Epidermal melanocyte (primary cell): ENCODE measurements at regions not wholly inside any gene's neighbourhood (a gene's known extent, or its start where the extent isn't known, plus 50 kb on each side); places are given as distances from the start of the nearest gene placed in this dataset.

Experiments used
- DNase-seq: peaks from one replicate; pipeline ENCODE4 v3.0.0; 2011; ENCODE audit warnings: low spot score; ENCODE audit not compliant: insufficient read length

GRCh38 chr6:126419901-126420300, 80.0 kb downstream of the CENPW start:
- DNase-seq: no peak

GRCh38 chr6:126422912-126423311, 83.0 kb downstream of the CENPW start:
- no peak for DNase-seq

GRCh38 chr6:126427713-126428112, 87.8 kb downstream of the CENPW start:
- DNase-seq: no peak

- DNase-seq: no peak
Observed at GRCh38 chr6:126429866-126430265, 90.0 kb downstream of the CENPW start.

GRCh38 chr6:126432564-126432963, 92.6 kb downstream of the CENPW start:
- DNase-seq: no peak

- no peak for DNase-seq
Observed at GRCh38 chr6:126433927-126434326, 94.0 kb downstream of the CENPW start.

- no peak for DNase-seq
Observed at GRCh38 chr6:126437205-126437604, 97.3 kb downstream of the CENPW start.

- no peak for DNase-seq
Observed at GRCh38 chr6:126439040-126439439, 99.1 kb downstream of the CENPW start.

GRCh38 chr6:126440923-126441322, 101.0 kb downstream of the CENPW start:
- no peak for DNase-seq

- no peak for DNase-seq
Observed at GRCh38 chr6:126444659-126445273, 104.9 kb downstream of the CENPW start.

GRCh38 chr6:126446248-126446647, 106.3 kb downstream of the CENPW start:
- DNase-seq: no peak

- no peak for DNase-seq
Observed at GRCh38 chr6:126447367-126447766, 107.5 kb downstream of the CENPW start.

- DNase-seq: no peak
Observed at GRCh38 chr6:126461045-126461444, 121.1 kb downstream of the CENPW start.

- no peak for DNase-seq
Observed at GRCh38 chr6:126464245-126464644, 124.3 kb downstream of the CENPW start.

GRCh38 chr6:126475449-126475848, 135.5 kb downstream of the CENPW start:
- DNase-seq: no peak

GRCh38 chr6:126477678-126478077, 137.8 kb downstream of the CENPW start:
- no peak for DNase-seq

- DNase-seq: no peak
Observed at GRCh38 chr6:126480268-126480667, 140.4 kb downstream of the CENPW start.

- no peak for DNase-seq
Observed at GRCh38 chr6:126481319-126481718, 141.4 kb downstream of the CENPW start.

GRCh38 chr6:126504792-126505191, 164.9 kb downstream of the CENPW start:
- no peak for DNase-seq

GRCh38 chr6:126513198-126513597, 173.3 kb downstream of the CENPW start:
- DNase-seq: no peak

- DNase-seq: no peak
Observed at GRCh38 chr6:126516411-126516810, 176.5 kb downstream of the CENPW start.

- no peak for DNase-seq
Observed at GRCh38 chr6:126524811-126525326, 185.0 kb downstream of the CENPW start.

GRCh38 chr6:126526547-126526946, 186.6 kb downstream of the CENPW start:
- no peak for DNase-seq
